Ovary (tissue), 3 donors: ENCODE measurements at regions not wholly inside any gene's neighbourhood (a gene's known extent, or its start where the extent isn't known, plus 50 kb on each side); places are given as distances from the start of the nearest gene placed in this dataset.

Experiments used
- CTCF ChIP-seq, 3 donors: fragments of 450-650 bp in 2 of 3; fragments of 200-600 bp in 1 of 3; IDR thresholded peaks; one replicate each; pipeline versions ENCODE4 v1.5.1 to v1.8.0; 2016 to 2022; ENCODE audit warnings: antibody characterized with exemption in 3 of 3, mild to moderate bottlenecking in 1 of 3
- POLR2A ChIP-seq: fragments of 450-650 bp; IDR thresholded peaks from one replicate; pipeline ENCODE4 v1.6.1; 2017; ENCODE audit warnings: antibody characterized with exemption, mild to moderate bottlenecking, moderate library complexity
- donor health status: DM: no; HTN: no; CAD: no.

GRCh38 chr1:193451001-193451400, 264.6 kb upstream of the B3GALT2 start:
- no peak for TF ChIP-seq POLR2A
- TF ChIP-seq CTCF (IDR thresholded peaks at IDR 0.05), result no peak
